ENCODE measurements at regions not wholly inside any gene's neighbourhood (a gene's known extent, or its start where the extent isn't known, plus 50 kb on each side); places are given as distances from the start of the nearest gene placed in this dataset.
"Not testable (repeated sequence)": the region's sequence is repeated elsewhere in the genome, so short reads cannot be mapped to it uniquely, and the experiment has no call there.

- not testable (repeated sequence) for DNase-seq (ENCODE audit: low read depth)
Measured at GRCh38 chr6:90885137-90885536, 298.3 kb upstream of the MAP3K7 start.

- DNase-seq (ENCODE audit: low read depth), result no peak
Measured at GRCh38 chr6:90877616-90878015, 290.7 kb upstream of the MAP3K7 start.

- DNase-seq (ENCODE audit: low read depth), result no peak
Measured at GRCh38 chr6:90874931-90875330, 288.1 kb upstream of the MAP3K7 start.

- DNase-seq (ENCODE audit: low read depth), result no peak
Measured at GRCh38 chr6:90872981-90873380, 286.1 kb upstream of the MAP3K7 start.

GRCh38 chr6:90870561-90870960 lies 283.7 kb upstream of the MAP3K7 start:
- DNase-seq (ENCODE audit: low read depth), result no peak

GRCh38 chr6:90868656-90869055 lies 281.8 kb upstream of the MAP3K7 start:
- DNase-seq (ENCODE audit: low read depth), result no peak

GRCh38 chr6:90868256-90868655 lies 281.4 kb upstream of the MAP3K7 start:
- no peak for DNase-seq (ENCODE audit: low read depth)

- DNase-seq (ENCODE audit: low read depth), result no peak
Measured at GRCh38 chr6:90865513-90865912, 278.6 kb upstream of the MAP3K7 start.

GRCh38 chr6:90863043-90863442 lies 276.2 kb upstream of the MAP3K7 start:
- DNase-seq (ENCODE audit: low read depth), result no peak

GRCh38 chr6:90860822-90861601 lies 274.1 kb upstream of the MAP3K7 start:
- no peak for DNase-seq (ENCODE audit: low read depth)

GRCh38 chr6:90859612-90860011 lies 272.7 kb upstream of the MAP3K7 start:
- DNase-seq (ENCODE audit: low read depth), result no peak

GRCh38 chr6:90859056-90859455 lies 272.2 kb upstream of the MAP3K7 start:
- DNase-seq (ENCODE audit: low read depth), result no peak

- no peak for DNase-seq (ENCODE audit: low read depth)
Measured at GRCh38 chr6:90849686-90850085, 262.8 kb upstream of the MAP3K7 start.

- peak; percentile 31 for DNase-seq (ENCODE audit: low read depth)
Measured at GRCh38 chr6:90846824-90847223, 260.0 kb upstream of the MAP3K7 start.

- peak; percentile 11 for DNase-seq (ENCODE audit: low read depth)
Measured at GRCh38 chr6:90835596-90836212, 248.8 kb upstream of the MAP3K7 start.

GRCh38 chr6:90829311-90829710 lies 242.4 kb upstream of the MAP3K7 start:
- DNase-seq (ENCODE audit: low read depth), result no peak

- DNase-seq (ENCODE audit: low read depth), result peak; percentile 7
Measured at GRCh38 chr6:90820436-90820835, 233.6 kb upstream of the MAP3K7 start.

GRCh38 chr6:90819483-90819882 lies 232.6 kb upstream of the MAP3K7 start:
- no peak for DNase-seq (ENCODE audit: low read depth)

- DNase-seq (ENCODE audit: low read depth), result no peak
Measured at GRCh38 chr6:90818163-90818562, 231.3 kb upstream of the MAP3K7 start.

GRCh38 chr6:90816764-90817163 lies 229.9 kb upstream of the MAP3K7 start:
- no peak for DNase-seq (ENCODE audit: low read depth)

GRCh38 chr6:90811596-90812226 lies 224.8 kb upstream of the MAP3K7 start:
- DNase-seq (ENCODE audit: low read depth), result peak; percentile 1

GRCh38 chr6:90809035-90809434 lies 222.2 kb upstream of the MAP3K7 start:
- no peak for DNase-seq (ENCODE audit: low read depth)

Data from renal cortical epithelial cell (primary cell).